Head of caudate nucleus (tissue), 42 donors: ENCODE measurements at regions not wholly inside any gene's neighbourhood (a gene's known extent, or its start where the extent isn't known, plus 50 kb on each side); places are given as distances from the start of the nearest gene placed in this dataset.
A peak's percentile ranks its signal among the peaks of the same experiment; 100 is the strongest.
"Not testable (repeated sequence)": the region's sequence is repeated elsewhere in the genome, so short reads cannot be mapped to it uniquely, and the experiment has no call there.

Source experiments
- DNase-seq, 42 donors: peaks; one replicate each; pipeline versions ENCODE4 v3.0.0 to v3.0.0-alpha.2; 2020 to 2021; ENCODE audit warnings: mixed read lengths in 7 of 42
- intact Hi-C: fragments of 100-400 bp; cut with DNase I; formaldehyde crosslinking; loops from one replicate; pipeline ENCODE4 v1.15.0; 2022

DNA sequence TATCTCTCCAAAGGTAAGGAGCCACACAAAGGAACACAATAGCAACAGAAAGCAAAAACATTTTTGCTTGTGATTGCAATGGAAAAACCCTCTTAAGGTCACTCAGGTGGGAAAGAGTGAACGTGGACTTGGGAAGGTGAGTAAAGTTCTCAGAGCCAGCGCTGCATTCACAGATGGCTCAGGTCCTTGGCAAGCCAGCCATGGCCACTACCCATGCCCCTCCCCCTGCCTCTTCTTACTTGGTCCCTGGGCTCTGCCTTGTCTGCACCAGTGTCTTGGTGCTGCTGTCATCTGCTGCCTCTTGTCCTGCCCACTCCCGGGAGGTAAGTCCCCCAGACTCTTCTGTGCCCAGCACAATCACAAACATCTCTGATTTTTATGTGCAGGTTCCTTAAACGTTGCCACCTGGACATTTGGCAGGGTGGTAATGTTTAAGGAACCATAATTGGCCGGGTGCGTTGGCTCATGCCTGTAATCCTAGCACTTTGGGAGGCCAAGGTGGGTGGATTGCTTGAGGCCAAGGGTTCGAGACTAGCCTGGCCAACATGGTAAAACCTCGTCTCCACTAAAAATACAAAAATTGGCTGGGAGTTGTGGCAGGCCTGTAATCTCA, 74.6 kb downstream of the FEM1C start:
- DNase-seq: no peak
- intact Hi-C loops: no loop called here

DNA sequence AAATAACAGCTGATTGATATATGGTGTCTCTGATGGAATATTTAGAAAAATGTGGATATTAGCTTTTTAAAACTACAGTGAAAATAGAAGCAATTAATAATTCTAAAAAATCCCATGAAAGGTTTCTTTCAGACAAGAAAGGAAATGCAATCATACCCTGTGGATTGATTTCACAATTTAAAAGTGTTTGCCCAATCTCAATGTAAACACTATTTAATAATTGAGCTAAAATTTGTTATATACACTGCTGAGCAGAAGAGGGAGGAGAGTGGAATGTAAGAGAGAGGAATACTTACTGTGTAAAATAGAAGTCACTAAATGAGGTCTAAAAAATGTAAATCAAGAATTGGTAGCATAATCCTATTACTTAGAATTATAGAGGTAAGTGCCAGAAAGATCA, 76.9 kb downstream of the FEM1C start:
- intact Hi-C loops: no loop called here
- DNase-seq: no peak

DNA sequence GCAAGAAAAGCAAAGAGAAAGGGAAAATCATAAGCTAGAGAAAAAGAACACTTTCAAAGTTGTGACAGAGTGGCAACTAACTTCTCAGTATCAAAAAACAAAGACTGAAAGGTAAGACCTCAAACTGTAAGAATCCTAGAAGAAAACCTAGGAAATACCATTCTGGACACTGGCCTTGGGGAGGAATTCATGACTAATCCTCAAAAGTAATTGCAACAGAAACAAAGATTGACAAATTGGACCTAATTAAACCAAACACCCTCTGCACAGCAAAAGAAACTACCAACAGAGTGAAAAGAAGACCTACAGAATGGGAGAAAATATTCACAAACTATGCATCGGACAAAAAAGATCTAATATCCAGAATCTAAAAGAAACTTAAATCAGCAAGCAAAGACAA, 79.1 kb downstream of the FEM1C start:
- intact Hi-C loops: no loop called here
- DNase-seq: no peak

DNA sequence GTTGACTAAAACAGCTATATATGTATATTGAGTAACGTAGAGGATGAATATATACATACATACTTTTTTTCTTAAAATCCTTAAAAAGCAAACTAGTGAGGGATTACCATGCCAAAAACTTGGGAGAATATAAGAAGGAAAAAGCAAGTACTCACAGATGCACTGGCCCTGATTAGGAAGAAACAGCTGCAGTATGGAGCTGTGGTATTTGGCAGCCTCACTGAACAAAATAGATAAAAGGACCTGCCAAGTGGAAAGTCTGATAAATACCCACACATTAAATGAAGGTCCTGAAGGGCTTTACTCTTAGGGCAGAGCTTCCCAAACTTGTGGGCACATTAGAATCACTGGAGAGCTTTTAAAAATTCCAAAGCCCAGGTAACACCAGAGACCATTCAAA, 80.6 kb downstream of the FEM1C start:
- DNase-seq: no peak
- intact Hi-C loops: no loop called here

DNA sequence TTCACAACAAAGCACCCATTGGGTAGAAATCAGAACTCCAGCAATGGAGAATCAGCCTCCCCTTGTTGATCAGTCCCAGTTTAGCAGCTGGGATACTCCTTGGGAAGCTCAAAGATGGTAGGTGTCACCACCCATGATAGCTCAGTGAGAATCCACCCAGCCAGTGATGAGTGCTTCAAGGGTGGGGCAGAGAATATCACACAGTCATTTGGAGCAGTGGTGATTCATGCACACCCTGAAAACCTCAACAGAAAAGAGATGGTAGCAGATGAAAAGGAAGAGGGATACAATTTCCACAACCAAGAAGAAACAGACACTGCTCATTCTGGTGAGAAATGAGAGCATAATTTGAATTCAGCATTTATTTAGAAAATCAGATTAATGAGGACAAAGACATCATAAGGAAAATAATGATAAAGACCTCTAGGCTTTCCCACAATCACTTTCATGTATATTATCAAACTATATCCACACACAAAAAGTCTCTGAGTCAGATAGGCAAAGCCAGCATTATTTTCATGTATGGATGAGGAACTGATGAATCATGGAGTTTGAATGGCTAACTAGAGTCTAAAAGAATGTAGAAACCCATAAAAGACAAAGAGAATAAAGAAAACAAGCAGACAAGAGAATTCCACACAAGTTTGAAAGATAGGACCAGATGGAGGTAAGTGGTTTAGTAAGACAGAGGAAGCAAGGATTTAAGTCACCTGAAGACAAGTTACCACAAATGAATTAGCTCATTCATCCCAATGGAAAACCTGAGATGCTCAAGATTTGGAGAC, 82.9 kb downstream of the FEM1C start:
- intact Hi-C loops: no loop called here
- DNase-seq: no peak

DNA sequence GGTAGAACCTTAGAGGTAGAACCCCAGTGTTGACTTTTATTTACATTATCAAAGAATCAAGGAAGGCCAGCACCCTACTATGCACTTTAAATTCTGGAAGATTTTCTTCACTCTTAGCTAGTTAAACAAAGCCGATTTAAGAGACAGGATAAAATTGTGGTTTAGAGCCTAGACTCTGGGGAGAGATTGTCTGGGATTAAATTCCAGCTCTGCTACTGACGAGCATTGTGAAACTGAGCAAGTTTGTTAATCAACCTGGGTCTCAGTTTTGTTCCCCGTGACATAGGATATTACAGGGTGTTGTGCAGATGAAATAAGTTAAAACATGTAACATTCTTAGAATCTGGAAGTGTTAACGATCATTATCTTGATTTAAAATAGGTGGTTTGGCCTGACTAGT, 83.5 kb downstream of the FEM1C start:
- intact Hi-C loops: no loop called here
- DNase-seq: no peak

DNA sequence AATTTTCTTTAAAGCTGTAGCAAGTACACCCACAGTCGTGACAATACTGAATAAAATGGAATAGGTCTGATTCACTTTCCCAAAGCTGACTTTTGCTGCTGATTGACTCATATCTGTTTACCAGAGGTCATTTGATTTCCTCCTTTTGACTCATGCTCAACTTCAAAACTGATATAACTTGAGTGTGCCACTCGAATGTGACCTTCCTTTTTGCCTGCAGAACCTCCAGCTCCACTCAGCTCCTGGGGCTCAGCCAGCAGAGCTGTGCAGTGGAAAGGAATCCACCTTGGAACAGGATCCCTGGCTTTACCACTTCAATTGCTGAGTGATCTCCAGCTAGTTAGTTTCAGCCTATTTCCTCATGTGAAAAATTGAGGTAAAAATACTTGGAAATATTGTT, 84.1 kb downstream of the FEM1C start:
- intact Hi-C loops: no loop called here
- no peak for DNase-seq

DNA sequence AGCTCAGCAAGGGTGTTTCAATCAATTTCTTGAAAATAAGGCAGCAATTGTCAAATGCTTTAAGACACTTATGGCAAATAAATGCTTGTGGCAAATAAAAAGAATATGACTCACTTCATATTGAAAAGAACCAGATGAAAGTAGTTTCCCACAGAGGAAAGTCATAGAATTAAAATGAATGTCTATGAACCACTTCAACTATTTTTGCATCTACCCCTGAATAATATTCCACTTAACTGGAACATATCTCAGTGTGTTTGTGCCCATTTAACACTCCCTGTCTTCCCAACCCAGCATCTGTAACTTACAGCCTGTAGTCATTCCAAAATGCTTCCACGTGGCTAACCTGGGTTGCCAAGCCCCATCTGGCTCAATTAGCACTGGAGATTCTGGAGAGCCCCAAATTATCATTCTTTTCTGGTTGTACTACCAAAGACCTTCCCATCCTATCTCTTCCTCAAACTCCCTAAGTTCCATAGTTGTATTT, 84.7 kb downstream of the FEM1C start:
- intact Hi-C loops: no loop called here
- DNase-seq: no peak

DNA sequence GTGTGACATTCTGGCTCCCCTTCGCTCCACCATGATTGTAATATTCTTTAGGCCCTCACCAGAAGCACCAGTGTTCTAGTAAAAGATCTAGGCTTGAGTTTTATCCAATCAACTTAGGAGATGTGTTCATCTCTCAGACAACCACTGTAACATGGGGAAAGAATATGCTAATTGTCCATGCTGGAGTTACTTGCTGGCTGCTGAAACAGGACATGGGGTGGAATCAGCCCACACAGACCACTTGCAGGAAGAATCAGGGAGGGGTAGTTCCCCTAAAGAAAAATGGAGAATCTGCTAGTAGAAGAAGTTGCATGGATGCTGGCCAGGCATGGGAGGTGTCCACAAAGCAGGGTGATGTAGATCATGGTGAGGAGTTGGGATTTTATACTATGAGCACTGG, 86.2 kb downstream of the FEM1C start:
- DNase-seq: no peak
- intact Hi-C loops: no loop called here

DNA sequence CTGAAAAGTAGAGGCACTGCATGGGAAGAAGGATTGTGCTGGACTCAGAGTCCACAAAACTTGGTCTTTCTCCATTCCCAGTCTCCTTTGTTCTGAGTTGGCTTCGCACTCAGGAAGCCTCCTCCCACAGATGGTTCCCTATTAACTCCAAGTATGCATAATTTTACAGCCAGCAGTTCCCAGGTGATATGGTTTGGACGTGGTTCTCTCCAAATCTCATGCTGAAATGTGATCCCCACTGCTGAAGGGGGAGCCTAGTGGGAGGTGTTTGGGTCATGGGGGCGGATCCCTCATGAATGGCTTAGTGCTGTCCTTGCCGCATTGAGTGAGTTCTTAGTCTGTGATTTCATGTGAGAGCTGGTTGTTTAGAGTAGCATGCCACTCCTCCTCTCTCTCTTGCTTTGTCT, 86.6 kb downstream of the FEM1C start:
- DNase-seq: no peak
- intact Hi-C loops: no loop called here

DNA sequence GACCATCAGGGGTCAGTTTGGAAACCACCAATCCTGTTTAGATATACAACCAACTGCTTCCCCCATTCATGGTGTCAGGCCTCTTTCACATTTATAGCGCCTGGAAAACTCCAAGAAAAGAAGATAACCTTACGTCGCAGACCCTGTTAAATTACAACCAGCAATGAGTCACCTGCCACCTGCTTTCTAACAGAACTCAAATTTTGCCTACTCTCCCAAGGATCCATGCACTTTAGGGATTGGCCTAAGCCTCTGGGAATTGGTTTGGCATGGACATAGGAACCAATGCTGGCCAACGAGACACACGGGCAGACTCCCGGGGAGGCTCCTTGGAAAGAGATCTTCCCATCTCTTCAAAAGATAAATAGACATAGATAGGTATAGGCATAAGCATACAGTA, 87.0 kb downstream of the FEM1C start:
- DNase-seq: no peak
- intact Hi-C loops: no loop called here

DNA sequence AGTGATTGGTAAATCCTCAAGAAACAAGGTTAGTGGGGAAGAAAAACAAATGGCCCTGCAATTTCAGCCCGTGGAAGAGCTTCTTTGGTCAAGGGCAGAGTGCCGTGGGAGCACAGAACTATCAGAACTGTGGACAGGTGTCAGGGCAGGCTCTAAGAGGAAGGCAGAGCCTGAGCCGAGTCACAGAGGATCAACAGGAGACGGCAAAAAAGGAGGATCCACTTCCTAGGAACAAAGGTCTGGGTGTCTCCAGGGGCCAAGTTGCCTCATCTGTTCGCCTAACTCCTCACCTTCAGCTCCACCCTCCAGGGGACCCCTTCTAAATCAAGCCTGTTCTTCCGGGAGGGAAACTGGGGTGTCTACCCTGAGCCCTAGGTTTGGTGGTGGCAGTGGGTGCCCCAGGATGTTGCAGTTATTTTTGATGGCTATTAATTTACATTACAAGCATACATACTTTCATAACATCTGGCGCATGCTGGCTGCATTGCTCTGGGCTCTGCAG, 88.0 kb downstream of the FEM1C start:
- intact Hi-C loops: no loop called here
- no peak for DNase-seq

DNA sequence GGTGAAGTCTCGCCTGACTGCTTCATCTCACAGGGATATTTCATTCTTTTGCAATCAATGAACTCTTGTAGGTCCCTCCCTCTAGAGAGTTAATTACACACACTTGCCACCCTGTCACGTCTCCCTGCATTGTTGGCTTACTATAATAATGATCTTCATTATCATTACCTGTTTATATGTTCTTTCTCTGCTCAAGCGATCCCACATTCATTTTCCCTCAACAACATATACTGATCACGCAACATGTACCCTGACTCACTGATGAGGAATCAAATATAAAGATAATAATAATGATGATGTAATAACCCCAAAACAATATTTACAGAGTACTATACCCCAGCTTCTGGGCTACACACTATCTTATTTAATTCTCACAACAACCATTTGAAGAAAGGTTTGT, 88.5 kb downstream of the FEM1C start:
- DNase-seq: no peak
- intact Hi-C loops: no loop called here

DNA sequence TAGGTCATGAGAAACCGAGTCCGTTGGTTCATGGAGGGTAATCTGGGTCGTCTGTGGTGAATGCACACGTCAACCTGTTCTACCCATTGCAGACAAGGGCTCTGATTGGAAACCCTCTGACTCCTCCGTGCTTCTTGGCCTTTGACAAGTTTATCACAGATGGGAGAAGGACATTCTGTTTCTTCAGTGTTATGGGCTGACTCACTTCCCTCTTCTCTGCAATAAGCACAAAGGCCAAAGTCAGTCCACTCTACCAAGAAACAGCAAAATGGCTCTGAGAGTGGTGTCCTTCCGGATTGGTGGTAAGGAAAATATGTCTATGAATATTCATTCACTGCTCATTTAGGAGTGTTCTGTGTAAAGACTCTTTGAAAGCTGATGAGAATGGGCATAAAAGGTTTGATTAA, 89.3 kb downstream of the FEM1C start:
- intact Hi-C loops: no loop called here
- peak in 2 of 42 donors; percentile 13 to 50 for DNase-seq

DNA sequence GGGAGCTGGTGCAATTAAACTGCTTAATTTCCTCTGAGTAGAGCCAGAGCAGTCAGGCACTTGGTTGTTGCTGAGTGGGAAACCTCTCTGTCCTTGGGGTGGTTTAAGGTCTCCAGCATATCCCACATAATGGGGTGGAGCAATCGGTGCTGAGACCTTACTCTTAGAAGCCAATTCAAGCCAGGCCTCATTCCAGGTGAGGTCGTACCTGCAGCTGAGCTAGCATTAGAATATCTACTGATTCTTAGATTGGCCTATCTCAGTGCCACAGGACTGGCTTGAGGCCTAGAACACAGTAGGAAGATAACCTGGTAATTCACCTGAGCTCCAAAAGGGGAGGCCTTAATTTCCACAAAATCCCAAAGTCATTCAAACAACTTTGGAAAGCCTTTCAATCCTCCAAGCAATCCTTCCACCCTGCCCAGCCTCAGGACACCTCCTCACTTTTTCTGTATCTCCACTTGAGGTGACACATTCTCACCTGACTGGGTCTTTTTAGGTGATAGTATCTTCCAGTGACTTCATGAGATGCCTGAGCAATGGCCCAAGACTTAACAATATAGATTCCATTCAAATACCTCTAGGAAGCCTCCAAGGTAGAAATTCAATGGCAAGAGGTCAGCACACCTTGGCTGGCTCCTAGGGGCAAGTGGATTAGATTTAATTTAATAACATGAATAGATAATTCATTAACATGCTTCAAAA, 91.0 kb downstream of the FEM1C start:
- intact Hi-C loops: no loop called here
- DNase-seq: no peak

DNA sequence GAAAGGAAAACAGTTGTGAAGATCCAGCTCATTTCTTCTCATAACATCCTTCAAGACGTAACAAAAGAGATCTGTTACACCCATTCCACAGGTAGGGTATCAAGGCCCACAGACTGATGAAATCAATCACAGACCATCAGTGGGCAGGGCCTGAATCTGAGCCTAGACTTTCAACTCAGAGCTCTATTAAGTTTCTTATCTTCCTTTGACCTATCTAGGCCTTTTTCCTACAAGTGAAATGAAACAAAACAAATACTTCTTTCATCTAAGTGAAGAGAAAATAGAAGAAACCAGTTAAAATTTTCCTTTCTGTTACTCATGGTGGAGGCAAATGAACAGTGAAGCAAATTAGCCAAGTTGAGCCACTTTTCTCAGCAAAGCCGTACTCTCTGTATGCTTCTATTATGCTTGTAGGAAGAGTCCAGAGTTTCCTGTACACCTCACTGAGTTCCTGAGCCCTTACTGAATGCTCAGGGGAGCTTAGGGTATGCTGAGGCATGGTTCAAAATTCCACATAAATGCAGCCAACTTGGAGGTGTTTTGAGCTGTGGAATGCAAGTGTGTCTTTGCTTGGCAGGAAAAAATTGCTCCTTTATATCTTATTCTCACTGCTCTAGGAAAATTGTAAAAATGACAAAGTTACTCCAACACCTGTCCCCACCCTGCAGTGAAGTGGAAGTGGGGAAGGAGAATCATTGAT, 91.9 kb downstream of the FEM1C start:
- no peak for DNase-seq
- intact Hi-C loops: no loop called here

DNA sequence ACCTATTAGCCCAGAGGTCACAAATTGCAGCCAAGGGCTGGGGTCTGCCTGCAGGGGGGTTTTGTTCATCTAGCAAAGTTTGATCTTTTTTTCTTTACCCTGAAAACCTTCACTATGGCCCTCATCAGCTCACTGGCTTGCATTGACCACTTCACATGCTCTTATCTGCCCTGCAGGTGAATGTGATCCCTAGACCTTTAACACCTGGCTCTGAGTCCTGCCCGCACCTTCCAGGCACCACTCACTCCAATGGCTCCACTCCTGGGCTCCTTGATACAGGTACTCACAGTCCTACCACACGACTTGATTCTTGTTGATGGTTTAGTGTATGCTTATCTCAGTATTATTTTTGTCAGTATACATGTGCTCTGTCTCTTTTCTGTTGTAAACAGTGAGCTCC, 92.5 kb downstream of the FEM1C start:
- no peak for DNase-seq

DNA sequence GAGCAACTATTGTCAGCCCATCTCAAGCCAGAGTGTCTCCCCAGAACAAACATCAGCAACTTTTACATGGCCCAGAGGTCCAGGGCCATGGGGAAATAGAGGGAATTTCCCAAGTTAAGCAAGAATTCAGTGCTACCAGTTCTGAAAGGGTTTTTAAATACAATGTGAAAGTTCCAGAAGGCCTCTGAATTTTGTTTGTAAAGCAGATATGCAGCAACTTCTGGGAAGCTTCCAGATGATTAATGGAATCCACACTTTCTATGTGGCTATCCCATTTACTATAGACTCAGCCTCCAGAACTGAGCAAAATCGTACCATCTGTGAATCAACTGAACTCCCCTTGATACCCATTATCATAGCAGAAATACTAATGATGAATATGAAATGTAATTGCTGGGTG, 93.8 kb downstream of the FEM1C start:
- no peak for DNase-seq
- intact Hi-C loops: no loop called here

More for the DNA sequence above, 92.5 kb downstream of the FEM1C start:
- intact Hi-C loops: no loop called here

DNA sequence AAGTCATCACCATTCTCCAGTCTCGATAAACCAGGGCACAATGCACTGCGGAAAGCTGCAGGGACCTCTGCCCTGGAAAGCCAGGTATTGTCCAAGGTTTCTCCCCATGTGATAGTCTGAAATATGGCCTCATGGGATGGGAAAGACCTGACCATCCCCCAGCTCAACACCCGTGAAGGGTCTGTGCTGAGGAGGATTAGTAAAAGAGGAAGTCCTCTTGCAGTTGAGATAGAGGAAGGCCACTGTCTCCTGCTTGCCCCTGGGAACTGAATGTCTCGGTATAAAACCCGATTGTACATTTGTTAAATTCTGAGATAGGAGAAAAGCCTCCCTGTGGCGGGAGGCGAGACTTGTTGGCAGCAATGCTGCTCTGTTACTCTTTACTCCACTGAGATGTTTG, 95.9 kb downstream of the FEM1C start:
- DNase-seq, intact Hi-C loops: not testable (repeated sequence)
